ENCODE measurements at regions not wholly inside any gene's neighbourhood (a gene's known extent, or its start where the extent isn't known, plus 50 kb on each side); places are given as distances from the start of the nearest gene placed in this dataset.

DNA sequence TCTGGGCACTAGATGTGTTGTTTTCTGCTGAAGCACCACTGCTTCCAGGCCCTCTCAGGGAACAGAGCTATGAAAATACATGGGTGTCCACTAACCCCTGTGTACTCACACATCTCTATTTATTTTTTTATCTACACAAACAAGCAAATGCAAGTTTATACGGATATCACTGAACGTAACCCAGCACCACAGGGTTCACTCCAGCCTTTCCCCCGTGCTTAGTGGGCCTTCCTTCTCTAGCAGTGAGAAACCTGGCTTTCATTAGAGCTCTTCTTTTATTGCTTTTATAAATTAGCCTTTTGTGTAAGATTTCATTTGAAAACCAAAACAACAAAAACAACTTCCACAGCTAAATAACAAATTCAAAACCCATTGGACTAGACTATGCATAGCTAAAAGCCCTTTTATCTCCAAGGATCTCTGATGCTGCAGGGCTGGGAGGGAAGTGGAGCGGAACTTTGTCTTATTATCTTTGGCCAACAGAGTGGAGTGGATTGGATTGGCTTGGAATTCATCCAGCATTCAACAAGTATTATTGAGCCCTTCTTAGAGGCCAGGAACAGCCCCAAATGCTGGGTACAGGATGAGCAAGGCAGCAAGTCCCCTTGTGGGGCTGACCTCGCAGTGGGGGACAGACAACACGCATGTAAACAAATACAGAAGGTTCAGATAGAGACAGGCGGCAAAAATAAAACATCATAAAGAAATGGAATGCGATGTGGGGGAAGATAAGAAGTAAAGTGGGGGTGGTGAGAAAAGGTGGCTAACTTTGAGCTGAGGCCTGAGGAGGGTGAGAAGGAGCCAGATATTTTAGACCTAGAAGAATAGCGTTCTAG lies 371.8 kb upstream of the POU3F1 start:
- TF ChIP-seq POLR2AphosphoS5 (IDR thresholded peaks at IDR 0.05; ENCODE audit: low read depth, low read length) (no peak), SIN3A (IDR thresholded peaks at IDR 0.05; ENCODE audit: borderline replicate concordance, insufficient read depth, low read length) (no peak)
- TF ChIP-seq, protein P1, sequence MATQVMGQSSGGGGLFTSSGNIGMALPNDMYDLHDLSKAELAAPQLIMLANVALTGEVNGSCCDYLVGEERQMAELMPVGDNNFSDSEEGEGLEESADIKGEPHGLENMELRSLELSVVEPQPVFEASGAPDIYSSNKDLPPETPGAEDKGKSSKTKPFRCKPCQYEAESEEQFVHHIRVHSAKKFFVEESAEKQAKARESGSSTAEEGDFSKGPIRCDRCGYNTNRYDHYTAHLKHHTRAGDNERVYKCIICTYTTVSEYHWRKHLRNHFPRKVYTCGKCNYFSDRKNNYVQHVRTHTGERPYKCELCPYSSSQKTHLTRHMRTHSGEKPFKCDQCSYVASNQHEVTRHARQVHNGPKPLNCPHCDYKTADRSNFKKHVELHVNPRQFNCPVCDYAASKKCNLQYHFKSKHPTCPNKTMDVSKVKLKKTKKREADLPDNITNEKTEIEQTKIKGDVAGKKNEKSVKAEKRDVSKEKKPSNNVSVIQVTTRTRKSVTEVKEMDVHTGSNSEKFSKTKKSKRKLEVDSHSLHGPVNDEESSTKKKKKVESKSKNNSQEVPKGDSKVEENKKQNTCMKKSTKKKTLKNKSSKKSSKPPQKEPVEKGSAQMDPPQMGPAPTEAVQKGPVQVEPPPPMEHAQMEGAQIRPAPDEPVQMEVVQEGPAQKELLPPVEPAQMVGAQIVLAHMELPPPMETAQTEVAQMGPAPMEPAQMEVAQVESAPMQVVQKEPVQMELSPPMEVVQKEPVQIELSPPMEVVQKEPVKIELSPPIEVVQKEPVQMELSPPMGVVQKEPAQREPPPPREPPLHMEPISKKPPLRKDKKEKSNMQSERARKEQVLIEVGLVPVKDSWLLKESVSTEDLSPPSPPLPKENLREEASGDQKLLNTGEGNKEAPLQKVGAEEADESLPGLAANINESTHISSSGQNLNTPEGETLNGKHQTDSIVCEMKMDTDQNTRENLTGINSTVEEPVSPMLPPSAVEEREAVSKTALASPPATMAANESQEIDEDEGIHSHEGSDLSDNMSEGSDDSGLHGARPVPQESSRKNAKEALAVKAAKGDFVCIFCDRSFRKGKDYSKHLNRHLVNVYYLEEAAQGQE (IDR thresholded peaks at IDR 0.05; ENCODE audit: insufficient read depth in 1 of 2, low read depth in 2 of 2, low read length in 2 of 2) = no peak

Data from PFSK-1 (cell line).